B cell (primary cell): ENCODE measurements at regions not wholly inside any gene's neighbourhood (a gene's known extent, or its start where the extent isn't known, plus 50 kb on each side); places are given as distances from the start of the nearest gene placed in this dataset.

Experiments used
- CTCF ChIP-seq: fragments of 200-600 bp; IDR thresholded peaks from one replicate; pipeline ENCODE4 v1.8.0; 2022; ENCODE audit warnings: antibody characterized with exemption, mild to moderate bottlenecking
- EZH2 ChIP-seq: IDR thresholded peaks from 2 replicates; pipeline ENCODE4 v1.6.1; 2012; ENCODE audit warnings: borderline replicate concordance, low read depth, mild to moderate bottlenecking, moderate library complexity, low read length; ENCODE audit not compliant: insufficient read depth, poor library complexity, severe bottlenecking

GRCh38 chr10:30114881-30115625 lies 55.7 kb upstream of the JCAD start:
- TF ChIP-seq CTCF (no peak), EZH2 (no peak)
